Ectodermal cell (in vitro differentiated cells): ENCODE measurements at regions not wholly inside any gene's neighbourhood (a gene's known extent, or its start where the extent isn't known, plus 50 kb on each side); places are given as distances from the start of the nearest gene placed in this dataset.

Experiments used
- H3K27ac ChIP-seq: 2 replicates; pipeline ENCODE4 v1.7.0; 2013; ENCODE audit warnings: mild to moderate bottlenecking, low read depth, low read length; ENCODE audit not compliant: insufficient read depth, poor library complexity, severe bottlenecking
- H3K27me3 ChIP-seq: 2 replicates; pipeline ENCODE4 v1.7.0; 2013; ENCODE audit warnings: mild to moderate bottlenecking, low read length; ENCODE audit not compliant: insufficient read depth, control insufficient read depth, poor library complexity, severe bottlenecking
- H3K36me3 ChIP-seq: one replicate; pipeline ENCODE4 v1.7.0; 2013; ENCODE audit warnings: low read length; ENCODE audit not compliant: control insufficient read depth, insufficient read depth
- H3K4me1 ChIP-seq: one replicate; pipeline ENCODE4 v1.7.0; 2013; ENCODE audit warnings: low read length; ENCODE audit not compliant: control insufficient read depth, insufficient read depth
- H3K4me3 ChIP-seq: 2 replicates; pipeline ENCODE4 v1.7.0; 2013; ENCODE audit warnings: low read depth, low read length, control low read depth; ENCODE audit not compliant: insufficient read depth
- H3K9me3 ChIP-seq: 2 replicates; pipeline ENCODE4 v1.7.0; 2013; ENCODE audit warnings: mild to moderate bottlenecking, low read length, moderate library complexity; ENCODE audit not compliant: control insufficient read depth
- WGBS, 2 experiments: methylation state at CpG; one replicate each; pipeline ENCODE4 v1.1.7; 2013; ENCODE audit warnings: missing lambda C conversion rate in 2 of 2; 5-methylcytosine and 5-hydroxymethylcytosine counted together

GRCh38 chr2:188227713-188228112, 64.0 kb upstream of the GULP1 start:
- Histone ChIP-seq H3K4me1 (no peaks in the 10 kb centered on the region), H3K27ac (no peak overlapping the region), H3K9me3 (no peaks in the 10 kb centered on the region), H3K27me3 (no peaks in the 10 kb centered on the region), H3K36me3 (no peaks in the 10 kb centered on the region), H3K4me3 (no peak overlapping the region)
- 95 to 96% methylated on average over 8 of the region's 8 CpGs for WGBS, 2 experiments

DNA sequence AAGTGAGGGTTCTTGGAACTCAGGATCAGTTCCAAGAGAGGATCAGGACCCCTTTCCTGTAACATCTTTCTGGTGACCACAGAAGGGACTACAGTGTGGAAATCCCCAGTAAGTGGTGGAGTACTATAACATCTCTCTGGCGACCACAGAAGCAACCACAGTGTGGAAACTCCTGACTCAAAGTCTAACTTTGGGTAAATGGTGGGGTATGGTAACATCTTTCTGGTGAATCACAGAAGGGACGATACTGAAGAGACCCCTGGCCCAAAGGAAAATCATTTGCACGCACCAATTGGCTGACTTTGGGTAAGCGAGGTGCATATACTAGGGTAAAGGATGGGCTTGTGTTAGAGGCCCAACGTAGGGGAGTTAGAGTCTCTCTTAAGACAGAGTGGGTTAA, 56.3 kb upstream of the GULP1 start:
- Histone ChIP-seq H3K27me3 (no peaks in the 10 kb centered on the region), H3K36me3 (no peaks in the 10 kb centered on the region), H3K4me1 (no peaks in the 10 kb centered on the region), H3K4me3 (no peak overlapping the region), H3K27ac (no peak overlapping the region), H3K9me3 (peaks cover 2% of the 10 kb centered on the region)
- WGBS, 2 experiments = 93 to 97% methylated on average over 5 of the region's 5 CpGs

- H3K9me3 ChIP-seq = peaks cover 2% of the 10 kb centered on the region
- no peak overlapping the region for H3K27ac ChIP-seq
- H3K27me3 ChIP-seq = no peaks in the 10 kb centered on the region
- no CpG with 5 or more reads among the region's 1 CpG for WGBS, 2 experiments
- no peaks in the 10 kb centered on the region for H3K36me3 ChIP-seq
- no peak overlapping the region for H3K4me3 ChIP-seq
- H3K4me1 ChIP-seq = no peaks in the 10 kb centered on the region
These were observed 53.3 kb upstream of the GULP1 start for GRCh38 chr2:188238386-188238785.
